Gastrocnemius medialis (tissue), 4 donors: ENCODE measurements at regions not wholly inside any gene's neighbourhood (a gene's known extent, or its start where the extent isn't known, plus 50 kb on each side); places are given as distances from the start of the nearest gene placed in this dataset.

Experiments used
- POLR2A ChIP-seq, 2 donors: fragments of 450-650 bp; IDR thresholded peaks; one replicate each; pipeline ENCODE4 v1.6.1; 2017; ENCODE audit warnings: antibody characterized with exemption in 2 of 2, mild to moderate bottlenecking in 2 of 2, moderate library complexity in 2 of 2
- TF ChIP-seq, protein P1 (sequence below), 5 experiments: fragments of 450-650 bp in 3 of 5; fragments of 200-600 bp in 2 of 5; sonication (generic) in 2 of 5; IDR thresholded peaks in 4 of 5; conservative IDR thresholded peaks in 1 of 5; 1 replicate in 4 of 5; 2 replicates in 1 of 5; pipeline ENCODE4 v1.5.1; 2016 to 2019; ENCODE audit warnings: antibody characterized with exemption in 5 of 5, mild to moderate bottlenecking in 3 of 5, moderate library complexity in 3 of 5

DNA sequence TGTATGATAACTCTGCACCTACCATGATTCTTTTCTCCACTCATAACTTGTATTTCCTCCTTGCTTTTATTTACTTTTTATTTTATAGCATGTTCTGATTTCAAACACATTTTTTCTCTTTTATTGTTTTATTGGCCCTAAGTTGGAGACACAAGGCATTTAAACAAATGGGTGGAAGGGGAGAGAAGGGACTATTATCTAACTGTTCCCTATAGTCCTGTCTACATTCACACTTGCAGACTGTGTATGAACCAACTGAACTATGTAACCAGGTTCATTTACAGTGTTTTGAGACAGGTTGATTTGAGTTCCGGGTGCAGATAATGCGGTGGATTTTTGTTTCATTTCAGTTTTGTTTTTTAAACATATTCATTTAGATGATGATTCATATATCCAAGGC is 830.6 kb upstream of the SEMA6A start:
- TF ChIP-seq, protein P1, sequence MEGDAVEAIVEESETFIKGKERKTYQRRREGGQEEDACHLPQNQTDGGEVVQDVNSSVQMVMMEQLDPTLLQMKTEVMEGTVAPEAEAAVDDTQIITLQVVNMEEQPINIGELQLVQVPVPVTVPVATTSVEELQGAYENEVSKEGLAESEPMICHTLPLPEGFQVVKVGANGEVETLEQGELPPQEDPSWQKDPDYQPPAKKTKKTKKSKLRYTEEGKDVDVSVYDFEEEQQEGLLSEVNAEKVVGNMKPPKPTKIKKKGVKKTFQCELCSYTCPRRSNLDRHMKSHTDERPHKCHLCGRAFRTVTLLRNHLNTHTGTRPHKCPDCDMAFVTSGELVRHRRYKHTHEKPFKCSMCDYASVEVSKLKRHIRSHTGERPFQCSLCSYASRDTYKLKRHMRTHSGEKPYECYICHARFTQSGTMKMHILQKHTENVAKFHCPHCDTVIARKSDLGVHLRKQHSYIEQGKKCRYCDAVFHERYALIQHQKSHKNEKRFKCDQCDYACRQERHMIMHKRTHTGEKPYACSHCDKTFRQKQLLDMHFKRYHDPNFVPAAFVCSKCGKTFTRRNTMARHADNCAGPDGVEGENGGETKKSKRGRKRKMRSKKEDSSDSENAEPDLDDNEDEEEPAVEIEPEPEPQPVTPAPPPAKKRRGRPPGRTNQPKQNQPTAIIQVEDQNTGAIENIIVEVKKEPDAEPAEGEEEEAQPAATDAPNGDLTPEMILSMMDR (IDR thresholded peaks at IDR 0.05 in 4 of 5, conservative IDR thresholded peaks at IDR 0.05 in 1 of 5): no peak
- no peak for TF ChIP-seq POLR2A (IDR thresholded peaks at IDR 0.05)
